ENCODE measurements at regions not wholly inside any gene's neighbourhood (a gene's known extent, or its start where the extent isn't known, plus 50 kb on each side); places are given as distances from the start of the nearest gene placed in this dataset.
"Not testable (repeated sequence)": the region's sequence is repeated elsewhere in the genome, so short reads cannot be mapped to it uniquely, and the experiment has no call there.

DNA sequence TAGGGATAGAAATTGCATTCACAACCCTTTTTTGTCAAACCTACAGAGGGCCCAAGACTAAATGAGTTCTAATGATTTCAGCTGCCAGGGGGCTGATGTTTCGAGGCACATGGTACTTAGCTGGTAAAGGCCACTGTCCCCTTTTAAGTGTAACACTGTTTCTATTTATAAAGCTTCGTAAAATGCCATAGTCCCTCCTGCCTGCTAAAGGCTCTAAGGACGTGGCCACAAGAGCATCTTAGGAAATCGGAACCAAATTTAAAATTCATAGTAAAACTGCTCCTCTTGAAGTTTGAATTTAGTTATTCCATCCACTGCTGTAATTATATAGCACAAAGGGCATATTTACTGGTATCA lies 170.3 kb upstream of the WWC1 start:
- no peak for DNase-seq

DNA sequence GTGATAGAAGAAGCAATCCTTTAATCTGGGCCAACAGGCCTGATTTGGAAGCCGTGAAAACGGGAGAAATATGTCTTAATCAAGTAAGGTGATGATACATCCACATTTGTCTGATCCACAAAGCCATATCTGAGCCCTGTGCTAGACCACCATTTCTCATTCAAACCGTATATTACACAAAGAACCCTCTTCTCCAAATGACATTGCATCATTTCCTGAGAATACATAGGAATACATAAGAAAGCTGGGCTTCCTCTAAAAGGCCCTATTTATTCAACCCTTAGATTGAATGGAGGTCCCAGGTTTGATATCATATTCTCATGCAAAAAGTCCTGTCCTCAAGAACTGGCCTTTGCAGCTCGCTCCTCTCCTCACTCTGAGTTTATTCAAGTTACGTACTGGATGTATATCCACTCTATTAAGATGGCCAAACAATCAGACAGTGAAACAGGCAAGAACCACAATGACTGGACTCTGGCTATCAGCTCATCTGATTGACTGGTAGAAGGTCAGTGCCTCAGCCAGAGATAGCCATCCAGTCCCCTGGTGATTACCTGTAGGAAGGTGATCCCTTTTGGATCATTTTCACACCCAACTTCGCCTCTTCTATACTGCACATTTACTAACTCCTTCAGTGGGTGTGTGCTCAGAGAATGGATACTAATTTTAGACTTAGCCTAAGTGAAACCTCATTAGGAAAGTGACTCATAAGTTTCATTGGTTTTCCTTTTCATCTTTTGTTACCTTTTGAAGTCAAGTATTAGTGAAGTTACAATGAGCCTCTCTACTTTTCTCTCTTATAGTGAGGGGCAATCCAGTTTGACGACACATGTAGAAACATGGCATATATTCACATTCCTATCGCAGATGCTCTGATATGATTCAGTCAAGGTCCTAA lies 167.6 kb upstream of the WWC1 start:
- no peak for DNase-seq

DNA sequence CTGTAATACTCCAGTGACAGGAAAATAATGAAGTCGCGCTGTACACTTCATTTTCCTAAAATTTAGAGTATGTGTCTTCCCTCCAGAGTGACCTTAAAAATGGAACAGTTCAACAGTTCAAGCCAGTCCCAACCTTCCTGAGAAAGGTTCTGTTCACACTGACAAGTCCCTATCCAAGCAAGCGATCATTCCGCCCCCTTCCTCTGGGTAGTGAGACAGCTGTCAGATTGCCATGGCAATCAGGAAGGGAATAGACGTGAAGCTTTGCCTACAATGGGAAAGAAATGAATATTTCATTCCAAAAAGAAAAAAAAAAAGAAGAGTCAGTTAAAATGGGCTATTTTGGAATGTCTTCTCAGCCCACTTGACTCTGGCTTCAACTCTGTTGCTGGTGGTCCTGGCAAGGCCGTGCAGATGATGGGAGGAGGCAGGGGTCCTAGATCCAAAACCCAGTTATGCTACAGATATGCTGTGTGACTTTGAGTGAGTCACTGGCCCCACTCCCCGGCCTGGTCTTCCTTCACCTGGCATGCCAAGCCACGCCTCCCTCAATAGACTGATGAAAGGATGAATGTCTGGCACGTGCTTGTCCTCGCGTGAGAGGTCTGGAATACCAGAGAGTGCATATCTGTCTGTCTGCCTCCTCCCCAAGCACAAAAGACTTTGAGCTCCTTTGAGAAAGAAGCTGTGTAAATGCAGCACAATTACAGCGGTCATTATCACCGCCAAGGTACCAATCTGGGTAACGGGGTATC lies 165.8 kb upstream of the WWC1 start:
- no peak for DNase-seq

DNA sequence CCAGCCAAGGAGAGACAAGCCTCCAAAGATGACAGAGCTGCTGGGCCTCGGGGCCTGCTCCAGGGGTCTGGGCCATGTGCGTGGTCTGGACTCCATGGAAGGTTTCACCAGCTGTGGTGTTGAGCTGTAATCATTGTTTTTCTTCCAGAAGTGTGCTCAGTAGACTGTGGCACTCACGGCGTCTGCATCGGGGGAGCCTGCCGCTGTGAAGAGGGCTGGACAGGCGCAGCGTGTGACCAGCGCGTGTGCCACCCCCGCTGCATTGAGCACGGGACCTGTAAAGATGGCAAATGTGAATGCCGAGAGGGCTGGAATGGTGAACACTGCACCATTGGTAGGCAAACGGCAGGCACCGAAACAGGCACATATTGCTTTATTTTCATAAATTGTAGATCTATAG lies 164.8 kb upstream of the WWC1 start:
- no peak for DNase-seq

DNA sequence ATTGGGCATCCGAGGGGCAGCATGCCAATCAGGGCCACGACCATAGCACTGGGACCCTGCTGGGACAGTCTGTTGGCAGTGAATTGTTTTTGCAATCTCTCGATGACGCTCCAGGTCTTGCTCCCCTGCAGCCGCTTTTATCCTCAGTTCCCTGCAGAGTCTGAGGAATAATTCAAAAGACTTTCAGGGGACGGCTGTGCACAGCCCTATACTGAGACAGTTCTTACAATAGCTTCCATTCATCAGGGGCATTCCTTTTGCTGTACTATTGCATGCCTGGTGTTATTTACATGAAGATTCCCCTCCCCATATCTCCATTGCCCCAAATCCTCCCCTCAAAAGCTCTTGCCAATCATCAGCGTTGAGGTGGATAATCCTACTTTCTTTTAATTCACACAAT lies 163.3 kb upstream of the WWC1 start:
- no peak for DNase-seq

DNA sequence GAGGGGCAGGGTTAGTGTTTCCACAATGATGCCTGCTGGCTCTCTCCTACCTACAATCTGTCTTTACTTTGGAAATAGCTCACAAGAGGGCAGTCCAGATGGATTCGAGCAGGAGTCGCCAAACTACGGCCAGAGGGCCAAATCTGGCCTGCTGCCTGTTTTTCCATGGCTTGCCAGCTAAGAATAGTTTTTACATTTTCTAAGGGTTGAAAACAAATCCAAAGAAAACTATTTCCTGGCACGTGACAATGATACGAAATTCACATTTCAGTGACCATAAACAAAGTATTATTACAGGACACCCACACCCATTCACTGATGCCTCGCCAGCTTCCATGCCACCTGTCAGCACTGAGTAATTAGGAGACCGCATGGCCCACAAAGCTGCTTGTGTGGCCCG lies 162.9 kb upstream of the WWC1 start:
- DNase-seq = no peak

DNA sequence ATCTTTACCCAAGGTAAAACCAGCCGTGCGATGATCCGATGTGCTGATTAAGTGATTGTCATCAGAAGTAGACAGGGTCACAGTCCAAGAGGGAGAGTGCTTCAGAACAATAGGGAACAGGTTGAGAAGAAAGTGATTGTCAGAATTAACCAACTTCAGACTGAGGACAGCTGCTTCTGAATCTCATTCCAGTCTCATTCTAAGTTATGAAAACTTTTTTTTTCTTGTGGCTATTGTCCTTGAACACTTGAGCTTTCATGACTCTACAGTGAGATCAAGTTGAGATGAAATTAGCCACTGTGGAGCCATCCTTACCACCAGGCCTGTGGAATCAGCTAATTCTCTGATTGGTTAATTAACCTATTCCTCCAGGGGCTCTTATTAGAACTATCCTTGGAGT lies 159.9 kb upstream of the WWC1 start:
- DNase-seq = no peak

DNA sequence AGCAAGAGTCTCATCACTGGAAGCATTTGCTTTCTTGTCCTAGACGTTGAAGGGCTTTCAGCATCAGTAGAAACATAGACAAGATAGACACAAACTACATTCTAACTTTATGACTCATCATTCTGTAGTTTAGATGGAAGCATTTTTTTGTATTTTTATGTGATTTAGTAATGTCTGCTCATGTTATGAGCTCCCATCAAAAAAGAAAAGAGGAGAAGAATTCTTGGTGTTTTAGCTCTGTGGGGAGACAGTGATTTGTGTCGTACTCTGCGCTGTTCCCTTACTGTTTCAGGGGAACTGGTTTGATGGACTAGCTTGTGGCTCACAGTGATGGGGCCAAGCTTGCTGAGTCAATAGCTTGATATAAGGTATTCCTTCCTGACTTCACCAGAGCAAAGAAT lies 159.2 kb upstream of the WWC1 start:
- DNase-seq = no peak

DNA sequence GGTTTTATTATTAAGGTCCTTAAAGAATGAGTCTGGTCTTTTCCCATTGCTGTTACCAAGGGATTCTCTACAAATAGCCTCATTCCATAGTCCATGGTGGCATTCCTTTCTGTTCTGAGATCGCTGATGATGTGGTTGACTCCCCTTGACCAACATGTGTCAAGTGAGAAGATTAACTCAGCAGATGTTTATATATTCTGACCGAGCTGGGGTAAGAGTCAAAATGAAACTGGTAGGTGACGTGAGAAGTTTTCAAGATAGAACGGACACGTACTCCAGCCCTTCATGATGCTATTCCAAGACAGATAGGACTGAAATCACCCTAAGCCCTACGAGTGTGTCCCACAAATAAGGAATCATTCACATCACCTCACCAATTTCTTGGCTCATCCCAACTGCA lies 155.5 kb upstream of the WWC1 start:
- no peak for DNase-seq

DNA sequence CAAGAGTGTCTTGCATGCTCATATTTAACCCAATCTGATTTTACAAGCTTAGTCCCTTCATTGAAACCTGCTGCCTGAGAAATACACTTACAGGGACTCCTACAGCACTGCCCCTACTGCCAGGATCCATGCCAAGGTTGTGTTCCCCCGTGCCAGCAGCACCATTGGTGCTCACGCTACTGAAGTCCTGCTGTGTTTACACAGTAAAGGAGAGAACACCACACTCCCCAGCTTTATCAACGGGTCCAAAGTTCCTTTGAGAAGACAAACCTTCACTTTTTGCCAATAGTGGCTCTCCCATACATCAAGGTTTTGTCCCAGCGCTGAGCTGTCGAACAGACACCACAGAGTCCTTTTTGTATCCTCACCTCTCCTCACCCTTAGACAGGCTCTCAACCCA lies 155.1 kb upstream of the WWC1 start:
- DNase-seq = no peak

DNA sequence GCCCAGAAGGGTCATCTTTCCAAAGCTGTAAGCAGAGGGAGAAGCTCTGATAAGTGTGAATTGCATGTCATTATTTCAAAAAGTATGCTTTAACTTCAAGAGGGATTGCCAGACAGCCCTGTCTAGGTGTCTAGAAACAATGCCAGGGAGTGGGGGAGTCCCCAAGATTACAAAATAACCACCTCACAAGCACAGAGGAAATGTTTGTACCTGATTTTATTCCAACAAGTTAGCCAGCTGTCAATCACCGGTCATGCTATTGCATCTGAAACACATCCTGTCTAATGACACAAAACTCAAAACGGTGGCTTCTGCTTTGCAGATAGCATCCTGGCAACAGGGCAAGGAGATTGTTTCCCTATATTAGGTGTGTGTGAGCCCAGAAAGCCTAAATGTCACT lies 154.2 kb upstream of the WWC1 start:
- no peak for DNase-seq

DNA sequence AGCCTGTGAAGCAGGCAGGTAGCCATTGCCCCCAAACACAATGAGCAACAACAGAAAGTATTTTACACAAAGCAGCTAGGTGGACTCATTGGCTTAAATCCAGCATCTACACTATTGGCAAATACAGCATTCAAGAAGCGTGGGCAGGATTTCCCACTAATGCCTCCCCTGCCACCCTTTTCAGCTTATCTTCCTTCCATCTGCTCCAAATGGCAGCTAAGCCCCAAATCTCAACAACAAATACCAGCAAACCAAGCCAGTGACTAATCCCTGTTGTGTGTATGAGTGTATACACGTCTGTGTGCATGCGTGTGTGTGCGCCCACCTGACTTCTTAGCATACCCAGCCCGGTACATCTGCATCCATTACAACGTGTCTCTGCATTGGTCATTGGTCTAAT lies 151.2 kb upstream of the WWC1 start:
- no peak for DNase-seq

DNA sequence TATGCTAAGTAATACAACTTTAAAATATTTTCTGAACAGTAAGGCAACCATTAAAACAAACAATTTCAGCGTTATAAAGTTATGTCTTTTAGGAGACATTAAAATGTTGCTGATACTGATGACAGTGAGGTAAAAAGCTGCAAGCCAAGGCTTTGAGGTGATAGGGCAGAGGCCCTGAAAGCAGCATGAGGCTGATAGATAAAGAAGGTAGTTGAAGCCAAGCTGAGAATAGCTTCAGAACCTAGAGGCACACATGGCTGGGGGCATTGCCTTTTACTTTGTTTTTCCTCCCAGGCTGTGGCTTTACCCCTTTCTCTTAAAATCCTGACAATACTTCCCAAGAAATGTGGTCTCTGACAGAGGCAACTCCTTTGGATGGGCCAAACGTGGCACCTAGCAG lies 149.0 kb upstream of the WWC1 start:
- no peak for DNase-seq

DNA sequence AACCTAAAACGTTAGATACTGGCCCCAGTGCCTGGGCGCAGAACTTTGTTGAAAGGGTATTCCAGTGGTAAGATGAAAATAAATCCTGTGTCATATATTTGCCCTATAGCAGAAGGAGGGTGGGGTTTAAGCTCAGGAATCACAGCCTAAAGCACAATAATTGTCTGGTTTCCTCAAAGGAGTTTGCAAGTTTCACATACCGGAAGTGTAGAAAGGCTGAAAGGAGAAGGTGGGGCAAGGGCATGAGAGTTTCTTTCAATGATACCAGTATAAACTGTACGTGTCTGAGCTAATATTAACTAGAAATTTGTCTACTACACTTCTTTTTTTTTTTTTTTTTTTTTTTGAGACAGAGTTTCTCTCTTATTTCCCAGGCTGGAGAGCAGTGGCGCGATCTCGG lies 147.9 kb upstream of the WWC1 start:
- DNase-seq = not testable (repeated sequence)

DNA sequence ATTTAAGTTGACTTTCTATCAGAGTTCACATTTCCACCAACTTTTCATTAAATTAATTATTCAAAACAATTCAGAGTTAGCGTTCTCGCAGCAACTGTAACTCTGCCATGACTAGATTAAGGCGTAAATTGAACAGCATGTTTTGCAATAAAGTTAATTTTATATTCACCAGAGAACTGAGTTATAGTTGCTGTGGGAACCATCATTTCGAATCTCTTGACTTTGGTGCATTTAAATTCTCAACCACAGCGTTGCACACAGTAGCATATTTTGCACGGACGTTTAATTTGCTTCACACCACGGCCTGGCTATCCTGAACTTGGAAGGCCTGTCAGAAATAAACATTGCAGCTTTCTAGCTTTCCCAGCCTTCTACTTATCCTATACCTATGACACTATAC lies 144.3 kb upstream of the WWC1 start:
- no peak for DNase-seq

DNA sequence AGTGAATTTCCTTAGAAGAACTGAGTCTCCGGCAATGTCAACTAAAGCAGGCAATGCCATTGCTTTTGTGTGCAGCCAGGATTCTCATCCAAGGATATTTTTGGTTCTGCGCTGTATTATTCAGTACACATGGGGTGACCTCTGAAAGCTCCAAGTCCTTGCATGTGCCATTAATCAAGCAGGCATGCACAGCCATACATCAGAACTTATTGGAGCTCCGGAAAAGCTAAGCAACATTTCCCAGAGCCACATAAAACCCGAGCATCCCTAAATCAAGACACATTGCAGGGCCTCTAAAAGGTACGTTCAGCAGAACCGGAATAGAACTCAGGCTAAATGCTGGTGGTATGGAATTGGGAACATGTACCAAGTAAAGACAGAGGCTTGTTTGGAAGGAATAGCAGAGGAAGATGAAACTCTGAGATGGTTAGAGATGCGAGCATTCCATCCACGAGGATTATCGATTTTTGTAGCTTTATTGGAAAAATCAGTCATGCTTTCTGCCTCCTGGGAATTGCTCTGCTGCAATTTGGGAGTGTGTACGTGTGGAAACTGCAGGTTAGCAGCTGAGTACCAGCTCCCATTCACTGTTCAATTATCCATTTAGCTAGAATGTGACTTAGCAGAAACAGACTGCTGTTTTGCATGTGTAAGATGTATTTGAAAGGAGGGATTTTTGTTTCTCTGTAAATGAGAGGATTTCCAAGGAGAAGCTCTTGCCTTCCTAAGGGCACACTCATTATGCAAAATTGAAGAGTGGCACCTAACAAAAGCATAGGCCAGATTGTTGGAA lies 143.7 kb upstream of the WWC1 start:
- DNase-seq = no peak

DNA sequence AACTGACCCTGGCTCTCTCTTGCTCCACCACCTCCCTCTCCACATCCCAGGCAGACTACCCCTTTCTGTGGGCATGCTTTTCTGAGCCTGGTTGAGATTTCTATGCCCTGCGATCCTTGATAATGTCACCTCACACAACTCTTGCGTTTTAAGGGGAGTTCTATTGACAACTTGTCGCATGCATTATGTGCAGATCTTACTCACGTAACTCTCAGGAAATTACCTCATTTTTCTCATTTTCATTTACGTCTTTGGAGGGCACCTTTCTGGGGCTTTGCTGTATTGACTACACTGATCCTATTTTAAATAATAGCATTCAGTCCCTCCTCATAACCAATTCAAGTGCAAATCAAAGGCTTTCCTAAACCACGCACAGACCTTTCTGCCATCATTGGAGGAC lies 140.4 kb upstream of the WWC1 start:
- no peak for DNase-seq

DNA sequence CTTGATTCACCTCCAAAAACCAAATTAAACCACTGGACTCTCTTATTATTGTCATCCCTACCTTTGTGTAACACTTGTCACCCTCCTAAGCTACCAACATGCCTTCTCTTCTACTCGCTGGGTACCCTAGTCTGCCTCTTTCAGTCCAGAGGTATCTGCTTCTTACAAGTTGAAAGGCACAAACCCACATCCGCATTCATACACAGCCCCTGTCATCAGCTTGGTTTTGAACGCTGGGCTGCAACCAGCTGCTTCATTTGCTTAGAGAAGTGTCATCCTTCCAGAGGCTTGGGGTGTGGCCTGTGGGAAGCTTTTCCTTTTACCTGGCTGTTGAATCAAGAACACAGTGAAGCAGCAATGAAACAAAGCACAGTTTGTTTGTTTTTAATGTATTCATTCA lies 138.8 kb upstream of the WWC1 start:
- no peak for DNase-seq

DNA sequence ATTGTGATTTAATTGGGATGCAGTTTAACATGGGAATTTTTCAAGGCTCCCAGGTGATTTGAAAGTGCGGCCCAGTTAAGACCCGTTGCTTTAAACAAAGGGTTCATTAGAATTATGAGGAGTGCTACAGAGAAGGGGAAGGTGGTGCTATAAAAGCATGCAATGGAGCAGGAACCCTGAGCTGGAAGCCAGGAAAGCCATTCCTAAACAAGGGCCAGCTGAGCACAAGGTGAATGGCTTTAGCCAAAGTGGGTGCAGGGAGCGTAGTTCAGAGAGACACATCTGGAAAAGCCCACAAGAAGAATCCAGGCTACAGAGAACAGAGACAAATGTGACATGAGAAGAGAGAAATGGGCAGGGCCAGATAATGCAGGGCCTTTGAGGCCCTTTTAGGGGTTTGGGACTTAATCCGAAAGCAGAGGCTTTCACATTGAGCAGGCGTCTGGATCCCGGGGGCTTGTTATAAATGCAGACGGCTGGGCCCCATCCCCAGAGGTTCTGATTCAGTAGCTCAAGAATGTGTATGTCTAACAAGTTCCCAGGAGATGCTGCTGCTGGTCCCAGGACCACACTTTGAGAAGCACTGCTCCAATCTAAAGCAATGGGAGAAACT lies 138.1 kb upstream of the WWC1 start:
- DNase-seq = no peak

DNA sequence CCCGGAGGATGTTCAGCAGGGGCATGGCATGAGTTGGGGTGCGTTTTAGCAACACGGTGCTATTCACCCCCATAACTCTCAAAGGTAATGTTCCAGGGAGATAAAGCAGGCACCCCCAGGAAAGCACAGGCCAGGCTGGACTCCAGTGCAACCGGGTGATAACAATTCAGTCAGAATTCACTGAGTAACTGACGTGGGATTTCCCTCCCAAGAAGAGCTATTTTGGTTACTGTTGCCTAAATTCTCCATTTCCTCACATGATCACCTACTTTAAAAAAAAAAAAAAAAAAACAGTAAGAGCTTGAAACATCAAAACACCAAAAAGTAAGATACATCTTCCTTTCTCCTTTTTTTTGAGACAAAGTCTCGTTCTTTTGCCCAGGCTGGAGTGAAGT lies 137.6 kb upstream of the WWC1 start:
- DNase-seq = no peak

DNA sequence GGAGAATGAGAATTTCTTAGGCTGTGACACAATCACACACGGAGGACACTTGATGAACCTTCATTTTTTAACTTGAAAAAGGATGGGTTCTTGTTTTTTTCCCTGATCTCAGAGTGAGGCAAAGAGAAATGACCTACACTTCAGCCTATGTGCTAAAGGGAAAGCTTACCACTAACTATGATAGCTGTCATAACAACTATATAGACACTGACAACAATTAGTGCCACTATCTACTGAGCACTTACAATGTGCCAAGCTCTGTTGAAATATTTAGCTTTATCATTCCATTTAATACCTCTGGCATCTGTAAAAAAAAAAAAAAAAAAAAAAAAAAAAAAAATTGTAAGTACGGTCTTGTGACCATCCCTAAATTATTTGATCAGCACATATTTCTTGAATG lies 135.9 kb upstream of the WWC1 start:
- no peak for DNase-seq

DNA sequence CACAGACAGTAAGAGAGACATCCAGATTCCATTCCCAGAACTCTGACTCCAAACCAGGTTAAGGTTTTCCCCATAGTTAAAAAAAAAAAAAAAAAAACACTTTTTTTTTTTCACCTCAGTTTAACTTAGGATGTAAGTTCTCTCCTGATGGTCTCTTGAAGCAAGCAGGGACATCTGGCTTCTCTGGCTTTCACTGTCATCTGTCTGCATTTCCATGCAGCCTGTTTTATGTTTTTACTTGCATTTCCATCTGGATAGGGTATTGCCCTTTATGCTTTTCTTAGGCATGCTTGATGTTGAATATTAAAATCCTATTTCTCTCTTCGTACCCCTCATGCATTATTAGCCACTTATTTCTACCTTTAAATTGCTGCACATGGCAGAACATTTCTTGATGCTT lies 135.3 kb upstream of the WWC1 start:
- no peak for DNase-seq

DNA sequence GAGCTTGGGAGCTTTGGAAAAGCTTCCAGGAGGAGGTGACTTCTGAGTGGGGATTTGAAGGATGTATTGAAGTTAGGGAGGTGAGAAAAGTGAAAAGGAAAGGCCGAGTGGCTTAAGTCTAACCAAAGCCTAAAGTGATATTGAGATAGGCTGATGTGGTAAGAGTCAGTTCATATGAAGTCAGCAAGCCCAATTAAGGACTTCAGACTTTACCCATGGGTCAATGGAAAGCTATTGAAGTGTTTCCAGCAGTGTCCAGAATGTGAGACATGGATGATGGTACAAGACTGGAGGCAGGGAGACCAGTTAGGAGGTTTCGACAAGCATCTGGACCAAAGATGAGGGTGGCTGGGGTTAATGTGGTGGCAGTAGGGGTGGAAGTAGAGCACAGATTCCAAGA lies 134.3 kb upstream of the WWC1 start:
- no peak for DNase-seq
